WTC11 (cell line): ENCODE measurements at regions not wholly inside any gene's neighbourhood (a gene's known extent, or its start where the extent isn't known, plus 50 kb on each side); places are given as distances from the start of the nearest gene placed in this dataset.

Experiments used
- ATAC-seq: fragments of 200-7000 bp; cut with Tn5 transposase; 2 replicates; pipeline ENCODE4 v1.10.0; 2021; ENCODE audit warnings: mild to moderate bottlenecking, moderate library complexity
- CTCF ChIA-PET: fragments of 300-600 bp; sonication (Branson Sonifier 250); formaldehyde crosslinking; loops from one replicate; lab custom pipeline; 2021; ENCODE audit warnings: antibody characterized with exemption; lab: Charles Lee
- POLR2A ChIA-PET: fragments of 350-600 bp; sonication (Branson Sonifier 250); formaldehyde crosslinking; loops from one replicate; lab custom pipeline; 2021; ENCODE audit warnings: antibody characterized with exemption; lab: Charles Lee
- DNase-seq: peaks from one replicate; pipeline ENCODE4 v3.0.0; 2021; ENCODE audit warnings: low spot score
- H3K27ac Mint-ChIP-seq: 2 replicates; pipeline ENCODE4 v1.8.0; 2021; ENCODE audit warnings: mixed read lengths
- H3K27me3 Mint-ChIP-seq: 2 replicates; pipeline ENCODE4 v1.8.0; 2021; ENCODE audit warnings: low read depth, mild to moderate bottlenecking, moderate library complexity, mixed read lengths
- H3K36me3 Mint-ChIP-seq: 2 replicates; pipeline ENCODE4 v1.8.0; 2021; ENCODE audit warnings: mixed read lengths
- H3K4me1 Mint-ChIP-seq: 2 replicates; pipeline ENCODE4 v1.8.0; 2022; ENCODE audit warnings: mixed read lengths
- H3K4me3 Mint-ChIP-seq: 2 replicates; pipeline ENCODE4 v1.8.0; 2021; ENCODE audit warnings: mild to moderate bottlenecking, moderate library complexity, mixed read lengths
- H3K9me3 Mint-ChIP-seq: 2 replicates; pipeline ENCODE4 v1.8.0; 2021; ENCODE audit warnings: mixed read lengths
- E2F4 ChIP-seq: sonication (generic); formaldehyde crosslinking; IDR thresholded peaks from 2 replicates; pipeline ENCODE4 v1.8.1; 2022; ENCODE audit warnings: low read depth, mild to moderate bottlenecking, moderate library complexity, missing genetic modification reagents, borderline replicate concordance
- ELF4 ChIP-seq: sonication (generic); formaldehyde crosslinking; IDR thresholded peaks from 2 replicates; pipeline ENCODE4 v1.8.1; 2022; ENCODE audit warnings: low read depth, mild to moderate bottlenecking, moderate library complexity, missing genetic modification reagents
- FOXP1 ChIP-seq: sonication (generic); formaldehyde crosslinking; IDR thresholded peaks from 2 replicates; pipeline ENCODE4 v1.8.0; 2022; ENCODE audit warnings: missing genetic modification reagents, mild to moderate bottlenecking, moderate library complexity, borderline replicate concordance
- GRHL2 ChIP-seq: fragments of 250-450 bp; sonication (Bioruptor Pico); IDR thresholded peaks from 2 replicates; pipeline ENCODE4 v1.8.0; 2022; ENCODE audit warnings: mild to moderate bottlenecking, moderate library complexity; ENCODE audit not compliant: insufficient replicate concordance, severe bottlenecking
- GTF2I ChIP-seq: fragments of 250-450 bp; sonication (Bioruptor Pico); conservative IDR thresholded peaks from 2 replicates; pipeline ENCODE4 v1.4.0; 2021; ENCODE audit warnings: mild to moderate bottlenecking
- HMGA2 ChIP-seq: fragments of 250-450 bp; sonication (Bioruptor Pico); IDR thresholded peaks from 2 replicates; pipeline ENCODE4 v1.4.0; 2021; ENCODE audit warnings: mild to moderate bottlenecking, moderate library complexity
- JAZF1 ChIP-seq: fragments of 250-450 bp; sonication (Bioruptor Pico); IDR thresholded peaks from 2 replicates; pipeline ENCODE4 v1.9.0; 2021; ENCODE audit warnings: moderate library complexity, mild to moderate bottlenecking, inconsistent platforms
- TCF7 ChIP-seq: sonication (generic); formaldehyde crosslinking; IDR thresholded peaks from 2 replicates; pipeline ENCODE4 v1.8.0; 2022; ENCODE audit warnings: mild to moderate bottlenecking, low read depth, missing genetic modification reagents, moderate library complexity
- TP53 ChIP-seq: sonication (generic); formaldehyde crosslinking; IDR thresholded peaks from 2 replicates; pipeline ENCODE4 v1.8.1; 2023; ENCODE audit warnings: mild to moderate bottlenecking, missing genetic modification reagents
- ZNF138 ChIP-seq: sonication (generic); formaldehyde crosslinking; conservative IDR thresholded peaks from 2 replicates; pipeline ENCODE4 v1.8.1; 2022; ENCODE audit warnings: mild to moderate bottlenecking, moderate library complexity, missing genetic modification reagents
- ZNF232 ChIP-seq: sonication (generic); formaldehyde crosslinking; IDR thresholded peaks from 2 replicates; pipeline ENCODE4 v1.8.0; 2022; ENCODE audit warnings: mild to moderate bottlenecking, missing genetic modification reagents
- ZNF416 ChIP-seq: fragments of 250-450 bp; sonication (Bioruptor Pico); IDR thresholded peaks from 2 replicates; pipeline ENCODE4 v1.9.0; 2021; ENCODE audit warnings: mild to moderate bottlenecking, inconsistent platforms
- ZNF671 ChIP-seq: fragments of 250-450 bp; sonication (Bioruptor Pico); IDR thresholded peaks from 2 replicates; pipeline ENCODE4 v1.8.0; 2021; ENCODE audit warnings: mild to moderate bottlenecking
- TF ChIP-seq, protein P1 (sequence below): sonication (generic); formaldehyde crosslinking; IDR thresholded peaks from 2 replicates; pipeline ENCODE4 v1.8.0; 2022; ENCODE audit warnings: mild to moderate bottlenecking, missing genetic modification reagents
- TF ChIP-seq, protein P2 (sequence below): sonication (generic); formaldehyde crosslinking; IDR thresholded peaks from 2 replicates; pipeline ENCODE4 v1.8.1; 2023; ENCODE audit warnings: mild to moderate bottlenecking, moderate library complexity, missing genetic modification reagents
- TF ChIP-seq, protein P3 (sequence below): sonication (generic); formaldehyde crosslinking; conservative IDR thresholded peaks from 2 replicates; pipeline ENCODE4 v1.8.1; 2023; ENCODE audit warnings: mild to moderate bottlenecking, low read depth, missing genetic modification reagents, moderate library complexity
- TF ChIP-seq, protein P4 (sequence below): sonication (generic); formaldehyde crosslinking; IDR thresholded peaks from 2 replicates; pipeline ENCODE4 v1.8.0; 2023; ENCODE audit warnings: missing genetic modification reagents
- TF ChIP-seq, protein P5 (sequence below): fragments of 200-600 bp; IDR thresholded peaks from 2 replicates; pipeline ENCODE4 v1.8.0; 2022; ENCODE audit warnings: antibody characterized with exemption

DNA sequence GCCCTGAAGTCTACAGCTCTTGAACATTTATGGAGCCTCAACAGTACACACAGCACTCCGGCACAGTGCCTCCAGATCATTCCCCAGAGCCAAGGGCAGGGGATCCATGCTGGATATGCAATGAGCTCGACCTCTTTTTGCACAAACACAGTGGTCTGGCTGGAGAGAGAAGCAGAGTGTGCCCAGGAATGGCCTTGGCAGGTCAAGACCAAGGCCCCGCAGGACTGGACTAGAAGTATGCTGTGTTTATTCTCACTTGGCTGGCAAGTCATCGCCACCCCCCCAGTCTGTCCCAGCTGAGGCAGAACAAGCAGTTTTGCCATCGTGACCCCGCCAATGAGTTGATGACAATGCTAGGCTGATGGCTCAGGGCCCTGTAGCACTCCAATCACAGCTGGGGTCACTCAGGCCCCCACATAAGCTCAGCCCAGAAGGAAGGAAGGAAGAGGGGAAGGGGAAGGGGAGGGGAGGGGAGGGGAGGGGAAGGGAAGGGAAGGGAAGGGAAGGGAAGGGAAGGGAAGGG lies 212.1 kb downstream of the TTC32 start (continued):
- TF ChIP-seq E2F4 (CRISPR knock-in tag) (no peak), ZNF138 (CRISPR knock-in tag) (no peak), ZNF416 (CRISPR knock-in tag) (no peak), JAZF1 (no peak), ELF4 (CRISPR knock-in tag) (no peak), ZNF671 (CRISPR knock-in tag) (no peak), FOXP1 (CRISPR knock-in tag) (no peak)
- TF ChIP-seq, protein P1, sequence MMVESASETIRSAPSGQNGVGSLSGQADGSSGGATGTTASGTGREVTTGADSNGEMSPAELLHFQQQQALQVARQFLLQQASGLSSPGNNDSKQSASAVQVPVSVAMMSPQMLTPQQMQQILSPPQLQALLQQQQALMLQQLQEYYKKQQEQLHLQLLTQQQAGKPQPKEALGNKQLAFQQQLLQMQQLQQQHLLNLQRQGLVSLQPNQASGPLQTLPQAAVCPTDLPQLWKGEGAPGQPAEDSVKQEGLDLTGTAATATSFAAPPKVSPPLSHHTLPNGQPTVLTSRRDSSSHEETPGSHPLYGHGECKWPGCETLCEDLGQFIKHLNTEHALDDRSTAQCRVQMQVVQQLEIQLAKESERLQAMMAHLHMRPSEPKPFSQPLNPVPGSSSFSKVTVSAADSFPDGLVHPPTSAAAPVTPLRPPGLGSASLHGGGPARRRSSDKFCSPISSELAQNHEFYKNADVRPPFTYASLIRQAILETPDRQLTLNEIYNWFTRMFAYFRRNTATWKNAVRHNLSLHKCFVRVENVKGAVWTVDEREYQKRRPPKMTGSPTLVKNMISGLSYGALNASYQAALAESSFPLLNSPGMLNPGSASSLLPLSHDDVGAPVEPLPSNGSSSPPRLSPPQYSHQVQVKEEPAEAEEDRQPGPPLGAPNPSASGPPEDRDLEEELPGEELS, result no peak
- TF ChIP-seq, protein P2, sequence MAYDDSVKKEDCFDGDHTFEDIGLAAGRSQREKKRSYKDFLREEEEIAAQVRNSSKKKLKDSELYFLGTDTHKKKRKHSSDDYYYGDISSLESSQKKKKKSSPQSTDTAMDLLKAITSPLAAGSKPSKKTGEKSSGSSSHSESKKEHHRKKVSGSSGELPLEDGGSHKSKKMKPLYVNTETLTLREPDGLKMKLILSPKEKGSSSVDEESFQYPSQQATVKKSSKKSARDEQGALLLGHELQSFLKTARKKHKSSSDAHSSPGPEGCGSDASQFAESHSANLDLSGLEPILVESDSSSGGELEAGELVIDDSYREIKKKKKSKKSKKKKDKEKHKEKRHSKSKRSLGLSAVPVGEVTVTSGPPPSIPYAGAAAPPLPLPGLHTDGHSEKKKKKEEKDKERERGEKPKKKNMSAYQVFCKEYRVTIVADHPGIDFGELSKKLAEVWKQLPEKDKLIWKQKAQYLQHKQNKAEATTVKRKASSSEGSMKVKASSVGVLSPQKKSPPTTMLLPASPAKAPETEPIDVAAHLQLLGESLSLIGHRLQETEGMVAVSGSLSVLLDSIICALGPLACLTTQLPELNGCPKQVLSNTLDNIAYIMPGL (CRISPR knock-in tag), result no peak
- TF ChIP-seq, all 79 proteins: peak for 0

GRCh38 chr2:19688059-19688458 lies 213.7 kb downstream of the TTC32 start:
- H3K27me3 Mint-ChIP-seq, result peaks cover 5% of the 10 kb centered on the region; the same call in 1 of the 2 replicates
- ChIA-PET CTCF (interaction anchor here (1.0 to 3.3 kb wide), 4 partner anchors 16 to 163 kb away, joined by 3 to 9 read pairs (median 4); no protein-coding TSS in a partner anchor), POLR2A (no interaction called here)
- ATAC-seq (no peak; the same call in 1 of the 2 replicates), DNase-seq (no peak)
- no peak overlapping the region for H3K4me3 Mint-ChIP-seq
- H3K9me3 Mint-ChIP-seq, result no peaks in the 10 kb centered on the region
- no peaks in the 10 kb centered on the region for H3K36me3 Mint-ChIP-seq
- TF ChIP-seq, protein P3, sequence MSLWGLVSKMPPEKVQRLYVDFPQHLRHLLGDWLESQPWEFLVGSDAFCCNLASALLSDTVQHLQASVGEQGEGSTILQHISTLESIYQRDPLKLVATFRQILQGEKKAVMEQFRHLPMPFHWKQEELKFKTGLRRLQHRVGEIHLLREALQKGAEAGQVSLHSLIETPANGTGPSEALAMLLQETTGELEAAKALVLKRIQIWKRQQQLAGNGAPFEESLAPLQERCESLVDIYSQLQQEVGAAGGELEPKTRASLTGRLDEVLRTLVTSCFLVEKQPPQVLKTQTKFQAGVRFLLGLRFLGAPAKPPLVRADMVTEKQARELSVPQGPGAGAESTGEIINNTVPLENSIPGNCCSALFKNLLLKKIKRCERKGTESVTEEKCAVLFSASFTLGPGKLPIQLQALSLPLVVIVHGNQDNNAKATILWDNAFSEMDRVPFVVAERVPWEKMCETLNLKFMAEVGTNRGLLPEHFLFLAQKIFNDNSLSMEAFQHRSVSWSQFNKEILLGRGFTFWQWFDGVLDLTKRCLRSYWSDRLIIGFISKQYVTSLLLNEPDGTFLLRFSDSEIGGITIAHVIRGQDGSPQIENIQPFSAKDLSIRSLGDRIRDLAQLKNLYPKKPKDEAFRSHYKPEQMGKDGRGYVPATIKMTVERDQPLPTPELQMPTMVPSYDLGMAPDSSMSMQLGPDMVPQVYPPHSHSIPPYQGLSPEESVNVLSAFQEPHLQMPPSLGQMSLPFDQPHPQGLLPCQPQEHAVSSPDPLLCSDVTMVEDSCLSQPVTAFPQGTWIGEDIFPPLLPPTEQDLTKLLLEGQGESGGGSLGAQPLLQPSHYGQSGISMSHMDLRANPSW, result no peak
- TF ChIP-seq GTF2I (CRISPR knock-in tag), result no peak
- no peaks in the 10 kb centered on the region for H3K4me1 Mint-ChIP-seq
- no peak overlapping the region for H3K27ac Mint-ChIP-seq

DNA sequence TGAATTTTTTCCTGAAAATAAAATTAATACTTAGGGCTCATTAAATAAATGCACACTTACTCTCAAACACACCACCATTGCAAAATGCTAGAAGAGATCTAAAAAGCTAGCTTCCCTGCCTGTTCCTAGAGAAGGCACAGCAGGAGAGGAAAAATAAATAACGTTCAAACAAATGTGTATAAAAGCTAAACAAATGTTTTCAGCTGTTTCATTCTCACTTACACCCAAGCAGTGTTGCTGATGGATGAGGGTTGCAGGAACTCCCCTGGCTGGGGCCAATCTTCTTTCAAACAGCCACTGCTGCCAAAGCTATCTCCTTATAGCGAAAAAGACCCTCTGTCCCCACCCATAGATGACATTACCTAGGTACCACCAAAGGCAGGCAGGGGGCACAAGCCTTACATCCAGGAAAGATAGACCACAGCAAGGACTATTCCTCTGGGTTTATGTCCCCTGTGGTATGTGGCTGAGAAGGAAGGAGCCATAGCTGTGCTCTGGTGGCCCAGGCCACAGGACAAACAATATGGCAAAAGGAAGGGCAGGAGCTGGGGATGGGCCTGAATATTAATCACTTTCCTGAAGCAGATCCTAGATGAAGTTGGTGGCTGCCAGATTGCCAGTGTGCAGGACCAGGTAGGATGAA lies 214.6 kb downstream of the TTC32 start:
- ATAC-seq (no peak), DNase-seq (no peak)
- CTCF ChIA-PET, result interaction anchor here (0.9 to 3.3 kb wide), 5 partner anchors 17 to 997 kb away, joined by 3 to 9 read pairs (median 3); no protein-coding TSS in a partner anchor
- Mint-ChIP-seq H3K27ac (no peak overlapping the region), H3K9me3 (no peaks in the 10 kb centered on the region), H3K36me3 (no peaks in the 10 kb centered on the region), H3K4me1 (no peaks in the 10 kb centered on the region), H3K4me3 (no peak overlapping the region), H3K27me3 (peaks cover 5% of the 10 kb centered on the region; the same call in 1 of the 2 replicates)
- POLR2A ChIA-PET, result no interaction called here
- TF ChIP-seq, protein P4, sequence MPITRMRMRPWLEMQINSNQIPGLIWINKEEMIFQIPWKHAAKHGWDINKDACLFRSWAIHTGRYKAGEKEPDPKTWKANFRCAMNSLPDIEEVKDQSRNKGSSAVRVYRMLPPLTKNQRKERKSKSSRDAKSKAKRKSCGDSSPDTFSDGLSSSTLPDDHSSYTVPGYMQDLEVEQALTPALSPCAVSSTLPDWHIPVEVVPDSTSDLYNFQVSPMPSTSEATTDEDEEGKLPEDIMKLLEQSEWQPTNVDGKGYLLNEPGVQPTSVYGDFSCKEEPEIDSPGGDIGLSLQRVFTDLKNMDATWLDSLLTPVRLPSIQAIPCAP, result no peak
- TF ChIP-seq TCF7 (CRISPR knock-in tag), result no peak
- TF ChIP-seq GRHL2 (CRISPR knock-in tag), result no peak
- no peak for TF ChIP-seq HMGA2 (CRISPR knock-in tag)
- no peak for TF ChIP-seq ZNF232 (CRISPR knock-in tag)
- TF ChIP-seq, protein P5, sequence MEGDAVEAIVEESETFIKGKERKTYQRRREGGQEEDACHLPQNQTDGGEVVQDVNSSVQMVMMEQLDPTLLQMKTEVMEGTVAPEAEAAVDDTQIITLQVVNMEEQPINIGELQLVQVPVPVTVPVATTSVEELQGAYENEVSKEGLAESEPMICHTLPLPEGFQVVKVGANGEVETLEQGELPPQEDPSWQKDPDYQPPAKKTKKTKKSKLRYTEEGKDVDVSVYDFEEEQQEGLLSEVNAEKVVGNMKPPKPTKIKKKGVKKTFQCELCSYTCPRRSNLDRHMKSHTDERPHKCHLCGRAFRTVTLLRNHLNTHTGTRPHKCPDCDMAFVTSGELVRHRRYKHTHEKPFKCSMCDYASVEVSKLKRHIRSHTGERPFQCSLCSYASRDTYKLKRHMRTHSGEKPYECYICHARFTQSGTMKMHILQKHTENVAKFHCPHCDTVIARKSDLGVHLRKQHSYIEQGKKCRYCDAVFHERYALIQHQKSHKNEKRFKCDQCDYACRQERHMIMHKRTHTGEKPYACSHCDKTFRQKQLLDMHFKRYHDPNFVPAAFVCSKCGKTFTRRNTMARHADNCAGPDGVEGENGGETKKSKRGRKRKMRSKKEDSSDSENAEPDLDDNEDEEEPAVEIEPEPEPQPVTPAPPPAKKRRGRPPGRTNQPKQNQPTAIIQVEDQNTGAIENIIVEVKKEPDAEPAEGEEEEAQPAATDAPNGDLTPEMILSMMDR, result no peak
- no peak for TF ChIP-seq TP53 (CRISPR knock-in tag)
